Neural progenitor cell (in vitro differentiated cells): ENCODE measurements at regions not wholly inside any gene's neighbourhood (a gene's known extent, or its start where the extent isn't known, plus 50 kb on each side); places are given as distances from the start of the nearest gene placed in this dataset.

ENCODE experiments used
- CTCF ChIP-seq: fragments of 200-600 bp; sonication (generic); IDR thresholded peaks from 2 replicates; pipeline ENCODE4 v1.5.1; 2017; ENCODE audit warnings: antibody characterized with exemption, mild to moderate bottlenecking
- EZH2 ChIP-seq: fragments of 200-600 bp; sonication (generic); IDR thresholded peaks from 2 replicates; pipeline ENCODE4 v1.6.1; 2017; ENCODE audit warnings: antibody characterized with exemption, mild to moderate bottlenecking, moderate library complexity

GRCh38 chr2:226450141-226450540 is 349.5 kb downstream of the IRS1 start:
- TF ChIP-seq CTCF = no peak
- TF ChIP-seq EZH2 = no peak
